ENCODE measurements at regions not wholly inside any gene's neighbourhood (a gene's known extent, or its start where the extent isn't known, plus 50 kb on each side); places are given as distances from the start of the nearest gene placed in this dataset.

DNA sequence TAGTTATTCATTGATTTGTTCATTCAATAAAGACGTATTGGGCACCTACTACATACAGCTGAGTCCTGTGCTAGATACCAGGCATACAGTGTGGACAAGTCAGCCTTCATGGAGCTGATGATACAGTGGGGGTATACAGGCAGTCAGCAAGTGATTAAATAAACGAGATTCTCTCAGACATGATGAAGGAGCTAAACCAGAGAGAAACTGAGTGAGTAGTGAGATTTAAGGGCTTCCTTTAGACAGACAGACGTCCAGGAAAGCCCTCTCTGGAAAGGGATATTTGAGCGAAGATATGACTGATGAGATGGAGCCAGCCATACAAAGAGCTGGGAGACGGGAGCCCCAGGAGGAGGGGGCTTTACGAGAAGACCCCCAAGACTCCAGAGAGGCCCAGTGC lies 122.6 kb upstream of the MYCN start:
- no peak overlapping the region for H3K27ac Mint-ChIP-seq (ENCODE audit: unreplicated experiment)

DNA sequence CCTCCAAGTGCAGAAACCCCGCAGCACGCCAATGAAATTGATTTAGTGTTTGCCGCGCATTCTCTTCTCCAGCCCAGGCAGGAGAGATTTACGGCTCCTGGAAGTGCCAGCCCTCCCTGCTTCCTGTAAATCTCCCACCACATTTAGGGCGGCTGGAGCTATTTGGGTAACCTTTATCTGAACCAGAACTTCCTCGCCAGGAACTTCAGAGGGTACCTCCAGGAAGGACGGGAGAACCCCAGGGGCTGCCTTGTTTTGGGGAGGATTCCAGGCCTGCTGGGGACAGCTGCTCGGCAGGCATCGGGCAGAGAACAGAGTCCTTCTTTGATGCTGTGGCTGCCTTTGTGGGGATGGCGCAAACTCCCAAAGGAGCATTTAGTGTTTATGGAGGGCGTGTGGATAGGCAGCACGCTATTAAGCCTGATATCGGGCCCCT lies 122.0 kb upstream of the MYCN start:
- H3K4me3 Mint-ChIP-seq (ENCODE audit: low read depth, unreplicated experiment) = no peak overlapping the region
- no TSS peak for BruUV-seq (replicated peaks)
- H3K9me3 Mint-ChIP-seq (ENCODE audit: low read depth, unreplicated experiment) = no peaks in the 10 kb centered on the region
- H3K36me3 Mint-ChIP-seq (ENCODE audit: insufficient read depth, unreplicated experiment) = no peaks in the 10 kb centered on the region
- CTCF ChIA-PET = no interaction called here
- no peaks in the 10 kb centered on the region for H3K4me1 Mint-ChIP-seq (ENCODE audit: low read depth, unreplicated experiment)
- peaks cover 49% of the 10 kb centered on the region for H3K27me3 Mint-ChIP-seq (ENCODE audit: unreplicated experiment)
- DNase-seq = no peak
- intact Hi-C loops (cut with micrococcal nuclease; ENCODE audit: unreplicated experiment) = no loop called here
- TF ChIP-seq, protein P1, sequence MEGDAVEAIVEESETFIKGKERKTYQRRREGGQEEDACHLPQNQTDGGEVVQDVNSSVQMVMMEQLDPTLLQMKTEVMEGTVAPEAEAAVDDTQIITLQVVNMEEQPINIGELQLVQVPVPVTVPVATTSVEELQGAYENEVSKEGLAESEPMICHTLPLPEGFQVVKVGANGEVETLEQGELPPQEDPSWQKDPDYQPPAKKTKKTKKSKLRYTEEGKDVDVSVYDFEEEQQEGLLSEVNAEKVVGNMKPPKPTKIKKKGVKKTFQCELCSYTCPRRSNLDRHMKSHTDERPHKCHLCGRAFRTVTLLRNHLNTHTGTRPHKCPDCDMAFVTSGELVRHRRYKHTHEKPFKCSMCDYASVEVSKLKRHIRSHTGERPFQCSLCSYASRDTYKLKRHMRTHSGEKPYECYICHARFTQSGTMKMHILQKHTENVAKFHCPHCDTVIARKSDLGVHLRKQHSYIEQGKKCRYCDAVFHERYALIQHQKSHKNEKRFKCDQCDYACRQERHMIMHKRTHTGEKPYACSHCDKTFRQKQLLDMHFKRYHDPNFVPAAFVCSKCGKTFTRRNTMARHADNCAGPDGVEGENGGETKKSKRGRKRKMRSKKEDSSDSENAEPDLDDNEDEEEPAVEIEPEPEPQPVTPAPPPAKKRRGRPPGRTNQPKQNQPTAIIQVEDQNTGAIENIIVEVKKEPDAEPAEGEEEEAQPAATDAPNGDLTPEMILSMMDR (IDR thresholded peaks at IDR 0.05; ENCODE audit: unreplicated experiment) = no peak
- no peak overlapping the region for H3K27ac Mint-ChIP-seq (ENCODE audit: unreplicated experiment)

More for the DNA sequence above, 122.6 kb upstream of the MYCN start:
- BruUV-seq (replicated peaks) = no TSS peak
- TF ChIP-seq, protein P1 (IDR thresholded peaks at IDR 0.05; ENCODE audit: unreplicated experiment) = no peak
- Mint-ChIP-seq H3K4me3 (ENCODE audit: low read depth, unreplicated experiment) (no peak overlapping the region), H3K27me3 (ENCODE audit: unreplicated experiment) (peaks cover 55% of the 10 kb centered on the region), H3K4me1 (ENCODE audit: low read depth, unreplicated experiment) (no peaks in the 10 kb centered on the region), H3K36me3 (ENCODE audit: insufficient read depth, unreplicated experiment) (no peaks in the 10 kb centered on the region), H3K9me3 (ENCODE audit: low read depth, unreplicated experiment) (no peaks in the 10 kb centered on the region)
- DNase-seq = no peak
- intact Hi-C loops (cut with micrococcal nuclease; ENCODE audit: unreplicated experiment) = no loop called here
- CTCF ChIA-PET = no interaction called here

DNA sequence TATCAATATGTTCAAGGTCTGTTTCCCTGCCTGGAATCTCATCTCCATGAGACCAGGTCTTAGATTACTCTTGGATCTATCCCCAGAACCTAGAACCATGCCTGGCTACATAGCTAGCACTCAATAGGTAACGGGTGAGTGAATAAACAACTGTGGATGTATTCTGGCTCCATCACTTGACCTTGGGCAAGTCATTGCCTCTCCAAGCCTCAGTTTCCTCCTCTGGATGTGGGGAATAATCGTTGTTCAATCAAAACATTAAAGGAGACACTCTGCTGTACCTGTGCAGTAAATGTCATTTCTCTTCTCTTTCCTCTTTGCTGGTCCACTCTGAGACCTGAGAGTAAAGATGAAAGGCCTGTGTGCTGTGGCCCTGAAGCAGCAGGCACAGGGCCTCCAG lies 121.5 kb upstream of the MYCN start:
- Mint-ChIP-seq H3K27ac (ENCODE audit: unreplicated experiment) (no peak overlapping the region), H3K27me3 (ENCODE audit: unreplicated experiment) (peaks cover 43% of the 10 kb centered on the region), H3K9me3 (ENCODE audit: low read depth, unreplicated experiment) (no peaks in the 10 kb centered on the region), H3K4me3 (ENCODE audit: low read depth, unreplicated experiment) (no peak overlapping the region), H3K36me3 (ENCODE audit: insufficient read depth, unreplicated experiment) (no peaks in the 10 kb centered on the region), H3K4me1 (ENCODE audit: low read depth, unreplicated experiment) (no peaks in the 10 kb centered on the region)
- no TSS peak for BruUV-seq (replicated peaks)
- CTCF ChIA-PET = no interaction called here
- intact Hi-C loops (cut with micrococcal nuclease; ENCODE audit: unreplicated experiment) = no loop called here
- DNase-seq = no peak
- TF ChIP-seq, protein P1 (IDR thresholded peaks at IDR 0.05; ENCODE audit: unreplicated experiment) = no peak

DNA sequence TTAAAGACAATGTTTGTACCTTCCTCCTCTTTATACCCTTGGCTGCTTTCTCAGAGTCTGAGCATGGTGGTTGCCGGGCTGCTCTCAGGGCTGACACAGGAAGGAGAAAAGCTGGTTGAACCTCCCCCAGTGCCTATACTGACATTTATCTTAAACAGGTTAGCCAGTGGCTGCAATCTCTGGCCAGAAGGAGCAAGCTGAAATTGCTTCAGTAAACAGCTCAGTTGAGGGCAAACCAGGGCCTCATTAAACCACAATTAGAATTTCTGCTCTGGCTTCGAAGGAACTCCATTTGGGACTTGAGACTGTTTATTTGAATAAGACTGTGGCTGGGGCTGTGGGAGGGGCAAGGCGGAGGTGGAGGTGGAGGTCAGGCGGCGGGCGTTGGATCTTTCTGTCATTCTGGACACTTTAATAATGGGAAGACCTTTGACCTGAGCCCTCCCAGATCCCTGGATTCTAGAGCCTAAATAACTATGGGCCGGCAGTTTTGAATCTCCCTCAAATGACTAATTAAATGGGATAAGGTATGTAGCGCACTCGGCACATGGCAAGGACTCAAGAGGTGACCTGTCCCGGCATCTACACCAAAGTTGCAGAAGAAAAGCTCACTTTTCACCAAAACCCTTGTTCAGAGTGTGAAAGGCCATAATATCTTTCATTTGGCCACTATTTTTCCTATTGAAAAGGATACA lies 120.6 kb upstream of the MYCN start:
- no peaks in the 10 kb centered on the region for H3K9me3 Mint-ChIP-seq (ENCODE audit: low read depth, unreplicated experiment)
- peaks cover 35% of the 10 kb centered on the region for H3K27me3 Mint-ChIP-seq (ENCODE audit: unreplicated experiment)
- no peak for DNase-seq
- CTCF ChIA-PET = no interaction called here
- H3K27ac Mint-ChIP-seq (ENCODE audit: unreplicated experiment) = no peak overlapping the region
- H3K4me3 Mint-ChIP-seq (ENCODE audit: low read depth, unreplicated experiment) = no peak overlapping the region
- H3K36me3 Mint-ChIP-seq (ENCODE audit: insufficient read depth, unreplicated experiment) = no peaks in the 10 kb centered on the region
- TF ChIP-seq, protein P1 (IDR thresholded peaks at IDR 0.05; ENCODE audit: unreplicated experiment) = no peak
- intact Hi-C loops (cut with micrococcal nuclease; ENCODE audit: unreplicated experiment) = no loop called here
- H3K4me1 Mint-ChIP-seq (ENCODE audit: low read depth, unreplicated experiment) = no peaks in the 10 kb centered on the region
- BruUV-seq (replicated peaks) = no TSS peak

Measured in Calu3 (cell line).